HG03025 (cell line): ENCODE measurements at regions not wholly inside any gene's neighbourhood (a gene's known extent, or its start where the extent isn't known, plus 50 kb on each side); places are given as distances from the start of the nearest gene placed in this dataset.

Source experiments
- ATAC-seq: cut with Tn5 transposase; IDR thresholded peaks from one replicate; pipeline ENCODE4 v1.9.1; 2021; ENCODE audit warnings: mild to moderate bottlenecking, moderate library complexity; ENCODE audit not compliant: unreplicated experiment, low FRiP score

DNA sequence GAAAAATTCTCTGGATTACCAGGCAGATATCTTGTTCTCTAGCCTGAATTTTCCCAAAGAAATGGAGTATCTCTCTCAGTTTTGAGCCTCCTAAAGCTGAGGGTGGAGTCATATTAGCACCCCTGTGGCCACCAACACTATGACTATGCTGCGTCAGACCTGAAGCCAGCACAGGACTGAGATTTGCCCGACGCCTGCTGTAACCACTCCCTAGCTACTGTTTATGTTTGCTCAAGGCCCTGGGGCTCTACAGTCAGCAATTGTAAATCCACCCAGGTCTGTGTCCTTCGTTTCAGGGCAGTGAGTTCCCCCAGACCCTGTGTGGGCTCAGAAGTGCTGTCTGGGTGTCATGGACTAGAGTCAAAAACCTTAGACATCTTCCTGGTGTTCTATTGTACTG, 61.4 kb downstream of the ZXDA start:
- ATAC-seq: no peak

- ATAC-seq: no peak
These were observed 87.4 kb downstream of the ZXDA start for GRCh38 chrX:57822818-57823217.

DNA sequence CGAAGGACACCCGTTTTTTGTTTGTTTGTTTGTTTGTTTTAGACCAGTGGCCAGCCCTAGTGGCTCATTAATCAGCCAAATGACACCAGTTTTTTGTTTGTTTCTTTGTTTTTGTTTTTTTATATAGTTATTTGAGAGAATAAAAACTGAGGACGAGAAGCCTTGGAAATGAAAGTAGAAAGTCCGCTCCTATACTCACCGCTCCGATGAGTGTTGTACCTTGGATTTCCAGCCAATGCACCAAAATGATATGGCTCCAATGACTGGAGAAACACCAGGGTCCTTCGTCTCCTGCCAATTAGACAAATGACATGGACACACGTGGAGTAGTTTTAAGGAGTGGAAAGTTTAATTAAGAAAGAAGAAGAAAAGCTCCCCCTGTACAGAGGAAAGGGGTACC, 87.9 kb downstream of the ZXDA start:
- no peak for ATAC-seq

DNA sequence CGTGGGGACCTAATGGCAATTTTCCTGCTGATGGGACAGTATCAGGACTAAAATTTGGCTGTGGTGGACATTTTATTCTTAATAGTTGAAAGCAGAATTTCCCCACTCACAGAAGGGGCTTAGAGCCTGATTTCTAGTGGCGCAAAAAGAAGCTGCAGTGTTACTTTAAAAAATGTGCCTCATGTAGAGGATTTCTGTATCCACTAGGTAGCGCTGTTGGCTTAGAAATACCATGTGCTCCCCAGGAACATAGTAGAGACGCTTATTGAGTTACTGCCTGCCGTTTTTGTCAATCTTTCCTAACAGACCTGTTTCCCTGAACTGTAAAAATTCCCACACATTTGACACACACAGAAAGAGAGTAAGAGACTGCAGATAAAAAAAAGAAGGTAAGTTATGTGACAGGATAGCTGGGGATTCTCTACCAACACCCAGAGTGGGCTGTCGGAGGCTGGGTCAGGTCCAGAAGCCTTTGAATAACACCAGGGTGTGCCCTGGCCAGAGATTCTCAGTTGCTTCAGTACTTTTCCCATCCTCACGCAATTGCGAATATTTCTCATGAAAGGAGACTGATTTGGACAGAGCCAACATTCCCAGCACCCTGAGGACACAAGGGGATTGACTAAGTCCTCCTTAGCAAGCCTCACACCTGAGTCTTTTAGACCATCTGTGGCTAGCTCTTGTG, 88.4 kb downstream of the ZXDA start:
- ATAC-seq: peak; percentile 64

- no peak for ATAC-seq
These were observed 93.0 kb downstream of the ZXDA start for GRCh38 chrX:57817302-57817701.

DNA sequence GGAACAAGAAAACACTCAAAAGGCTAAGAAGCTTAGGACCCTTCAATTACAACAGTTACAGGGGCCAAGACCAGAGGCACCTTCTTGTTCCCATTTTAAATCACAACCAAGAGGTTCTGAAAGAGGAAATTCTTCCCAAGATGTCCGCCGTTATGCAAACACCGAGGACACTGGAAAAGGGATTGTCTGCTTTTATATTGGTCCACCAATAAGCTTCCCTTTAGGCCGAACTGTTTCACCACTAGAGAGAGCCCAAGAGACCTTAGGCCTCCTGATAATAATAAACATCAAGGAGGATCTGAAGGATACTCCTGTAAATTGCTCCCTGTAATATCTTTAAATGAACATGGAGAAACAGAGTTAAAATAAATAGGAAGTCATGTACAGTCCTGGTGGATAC, 92.6 kb upstream of the NLRP2B start:
- no peak for ATAC-seq

GRCh38 chrX:57771689-57772088, 91.6 kb upstream of the NLRP2B start:
- ATAC-seq: no peak

- no peak for ATAC-seq
These were observed 72.8 kb upstream of the NLRP2B start for GRCh38 chrX:57752866-57753265.

DNA sequence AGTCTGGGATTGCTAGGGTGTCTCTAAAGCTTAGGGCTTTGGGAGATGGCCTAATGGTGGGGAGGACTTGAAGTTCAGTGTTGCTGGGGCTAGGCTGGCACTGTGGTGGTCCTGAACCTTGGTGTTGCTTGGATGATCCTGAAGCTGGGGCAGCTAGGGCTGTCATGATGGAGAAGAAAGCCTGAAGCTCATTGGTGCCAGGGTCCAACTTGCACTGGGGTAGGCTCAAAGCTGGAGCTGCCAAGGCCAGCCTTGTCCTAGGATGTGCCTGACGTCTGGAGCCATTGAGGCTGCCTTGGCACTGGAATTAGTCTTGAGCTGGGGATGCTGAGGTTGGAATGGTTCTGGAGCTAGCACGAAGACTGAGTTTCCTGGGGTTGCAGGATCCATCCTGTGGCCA, 61.0 kb upstream of the NLRP2B start:
- no peak for ATAC-seq

GRCh38 chrX:57737881-57738280, 57.8 kb upstream of the NLRP2B start:
- no peak for ATAC-seq
